Small intestine (tissue), 7 donors: ENCODE measurements at regions not wholly inside any gene's neighbourhood (a gene's known extent, or its start where the extent isn't known, plus 50 kb on each side); places are given as distances from the start of the nearest gene placed in this dataset.

Experiments used
- DNase-seq, 2 donors: peaks; one replicate each; pipeline versions ENCODE4 v3.0.0 to v3.0.0-alpha.2; 2013
- FAIRE-seq: peaks from 2 replicates; lab custom pipeline; 2012; peaks lifted over from hg19 to GRCh38; lab: Jason Lieb, UNC
- H3K27ac ChIP-seq, 3 donors: one replicate each; pipeline ENCODE4 v1.5.1; 2013; ENCODE audit warnings: low read length in 2 of 3, mild to moderate bottlenecking in 2 of 3, control low read depth in 1 of 3, inconsistent platforms in 1 of 3, low read depth in 1 of 3, moderate library complexity in 1 of 3
- H3K27me3 ChIP-seq, 3 donors: one replicate each; pipeline ENCODE4 v1.6.1; 2013; ENCODE audit warnings: low read length in 3 of 3, inconsistent platforms in 1 of 3; ENCODE audit not compliant: control insufficient read depth in 3 of 3, insufficient read depth in 3 of 3
- H3K36me3 ChIP-seq, 3 donors: one replicate each; pipeline ENCODE4 v1.6.1; 2013; ENCODE audit warnings: low read length in 3 of 3, inconsistent platforms in 1 of 3, low read depth in 1 of 3, mild to moderate bottlenecking in 1 of 3, moderate library complexity in 1 of 3; ENCODE audit not compliant: control insufficient read depth in 3 of 3, insufficient read depth in 2 of 3
- H3K4me1 ChIP-seq, 3 donors: one replicate each; pipeline ENCODE4 v1.6.1; 2013; ENCODE audit warnings: low read length in 2 of 3, inconsistent platforms in 1 of 3, low read depth in 1 of 3, mild to moderate bottlenecking in 1 of 3, moderate library complexity in 1 of 3; ENCODE audit not compliant: control insufficient read depth in 3 of 3, insufficient read depth in 2 of 3
- H3K4me3 ChIP-seq, 3 donors: one replicate each; pipeline ENCODE4 v1.5.1; 2013; ENCODE audit warnings: low read length in 3 of 3, control low read depth in 1 of 3, inconsistent platforms in 1 of 3, low read depth in 1 of 3, mild to moderate bottlenecking in 1 of 3, moderate library complexity in 1 of 3
- H3K9me3 ChIP-seq, 2 donors: one replicate each; pipeline ENCODE4 v1.6.1; 2013; ENCODE audit warnings: low read depth in 1 of 2, low read length in 1 of 2; ENCODE audit not compliant: control insufficient read depth in 2 of 2, insufficient read depth in 1 of 2
- WGBS, 3 donors: extraction: QIAGEN DNeasy Blood & Tissue Kit; methylation state at CpG; one replicate each; pipeline ENCODE4 v1.1.7; 2013; 5-methylcytosine and 5-hydroxymethylcytosine counted together
- donor health status: healthy with polysubstance abuse.
- donor health status: control.
- donor health status: control.
- donor health status: Bipolar disorder and iron deficiency.
- donor health status: healthy.

GRCh38 chr1:117289316-117289870 is 77.9 kb upstream of the MAN1A2 start:
- no peaks in the 10 kb centered on the region for H3K9me3 ChIP-seq
- no peak overlapping the region for H3K27ac ChIP-seq
- peak; percentile 57 for FAIRE-seq
- peaks cover 0 to 10% (median 0%) of the 10 kb centered on the region in 3 donors for H3K4me1 ChIP-seq
- no peaks in the 10 kb centered on the region for H3K36me3 ChIP-seq
- peak; percentile 63 to 71 for DNase-seq
- H3K27me3 ChIP-seq, result peaks cover 0 to 2% (median 0%) of the 10 kb centered on the region in 3 donors
- WGBS, 3 donors, result 44 to 62% (median 50%) methylated on average over 3 of the region's 3 CpGs
- no peak overlapping the region for H3K4me3 ChIP-seq

- H3K36me3 ChIP-seq, result no peaks in the 10 kb centered on the region
- H3K27me3 ChIP-seq, result no peaks in the 10 kb centered on the region
- H3K9me3 ChIP-seq, result no peaks in the 10 kb centered on the region
- DNase-seq (no peak), FAIRE-seq (no peak)
- peaks cover 0 to 10% (median 0%) of the 10 kb centered on the region in 3 donors for H3K4me1 ChIP-seq
- 64 to 84% (median 75%) methylated on average over 2 of the region's 2 CpGs for WGBS, 3 donors
- no peak overlapping the region for H3K27ac ChIP-seq
- H3K4me3 ChIP-seq, result no peak overlapping the region
Measured at GRCh38 chr1:117286562-117286961, 75.8 kb upstream of the VTCN1 start.

GRCh38 chr1:117286145-117286544 is 75.4 kb upstream of the VTCN1 start:
- WGBS, 3 donors, result 21 to 47% (median 36%) methylated on average over 1 of the region's 1 CpG
- H3K4me3 ChIP-seq, result no peak overlapping the region
- no peak overlapping the region for H3K27ac ChIP-seq
- H3K9me3 ChIP-seq, result no peaks in the 10 kb centered on the region
- no peaks in the 10 kb centered on the region for H3K27me3 ChIP-seq
- H3K36me3 ChIP-seq, result no peaks in the 10 kb centered on the region
- DNase-seq (no peak), FAIRE-seq (no peak)
- peaks cover 0 to 10% (median 0%) of the 10 kb centered on the region in 3 donors for H3K4me1 ChIP-seq

GRCh38 chr1:117284399-117285215 is 73.9 kb upstream of the VTCN1 start:
- 64 to 86% (median 77%) methylated on average over 3 of the region's 3 CpGs for WGBS, 3 donors
- FAIRE-seq (no peak), DNase-seq (peak; percentile 67 to 75)

GRCh38 chr1:117278531-117278930 is 67.8 kb upstream of the VTCN1 start:
- WGBS, 3 donors, result 68 to 76% (median 74%) methylated on average over 5 of the region's 5 CpGs
- Histone ChIP-seq H3K27ac (no peak overlapping the region), H3K4me1 (no peaks in the 10 kb centered on the region), H3K36me3 (no peaks in the 10 kb centered on the region), H3K9me3 (no peaks in the 10 kb centered on the region), H3K27me3 (peaks cover 0 to 1% (median 0%) of the 10 kb centered on the region in 3 donors), H3K4me3 (no peak overlapping the region)
- DNase-seq, result no peak
- FAIRE-seq, result no peak

More at GRCh38 chr1:117284399-117285215, 73.9 kb upstream of the VTCN1 start:
- no peaks in the 10 kb centered on the region for H3K9me3 ChIP-seq
- H3K4me1 ChIP-seq, result peaks cover 0 to 2% (median 0%) of the 10 kb centered on the region in 3 donors
- no peak overlapping the region for H3K4me3 ChIP-seq
- no peaks in the 10 kb centered on the region for H3K27me3 ChIP-seq
- no peak overlapping the region for H3K27ac ChIP-seq
- H3K36me3 ChIP-seq, result no peaks in the 10 kb centered on the region

GRCh38 chr1:117275055-117275454 is 64.3 kb upstream of the VTCN1 start:
- no peaks in the 10 kb centered on the region for H3K36me3 ChIP-seq

GRCh38 chr1:117271959-117272358 is 61.2 kb upstream of the VTCN1 start:
- no peak for DNase-seq
- Histone ChIP-seq H3K27ac (no peak overlapping the region), H3K27me3 (peaks cover 0 to 3% (median 0%) of the 10 kb centered on the region in 3 donors), H3K36me3 (no peaks in the 10 kb centered on the region), H3K4me3 (no peak overlapping the region), H3K9me3 (no peaks in the 10 kb centered on the region), H3K4me1 (no peaks in the 10 kb centered on the region)
- FAIRE-seq, result no peak
- WGBS, 3 donors, result 78 to 86% (median 81%) methylated on average over 4 of the region's 4 CpGs

More at GRCh38 chr1:117275055-117275454, 64.3 kb upstream of the VTCN1 start:
- no peaks in the 10 kb centered on the region for H3K4me1 ChIP-seq
- peaks cover 0 to 3% (median 0%) of the 10 kb centered on the region in 3 donors for H3K27me3 ChIP-seq
- H3K9me3 ChIP-seq, result no peaks in the 10 kb centered on the region
- 55 to 61% (median 59%) methylated on average over 2 of the region's 2 CpGs for WGBS, 3 donors
- DNase-seq, result no peak
- no peak for FAIRE-seq
- no peak overlapping the region for H3K4me3 ChIP-seq
- H3K27ac ChIP-seq, result no peak overlapping the region

GRCh38 chr1:117271129-117271528 is 60.4 kb upstream of the VTCN1 start:
- H3K9me3 ChIP-seq, result no peaks in the 10 kb centered on the region
- no peaks in the 10 kb centered on the region for H3K36me3 ChIP-seq
- no peak overlapping the region for H3K27ac ChIP-seq
- H3K4me1 ChIP-seq, result no peaks in the 10 kb centered on the region
- H3K4me3 ChIP-seq, result no peak overlapping the region
- WGBS, 3 donors, result 83 to 95% (median 84%) methylated on average over 5 of the region's 5 CpGs
- DNase-seq (no peak), FAIRE-seq (no peak)
- peaks cover 0 to 3% (median 0%) of the 10 kb centered on the region in 3 donors for H3K27me3 ChIP-seq
